Fibroblast of lung (primary cell): ENCODE measurements at regions not wholly inside any gene's neighbourhood (a gene's known extent, or its start where the extent isn't known, plus 50 kb on each side); places are given as distances from the start of the nearest gene placed in this dataset.

Experiments
- DNase-seq, 2 donors: peaks; one replicate each; pipeline versions ENCODE4 v3.0.0 to v3.0.0-alpha.2; 2010; ENCODE audit warnings: low read depth in 2 of 2
- H2AFZ ChIP-seq: 2 replicates; pipeline ENCODE4 v1.5.1; 2012; ENCODE audit warnings: low read length, control low read depth, inconsistent platforms
- H3K27ac ChIP-seq: 2 replicates; pipeline ENCODE4 v1.5.1; 2011; ENCODE audit warnings: low read length, control low read depth; ENCODE audit not compliant: insufficient read depth
- H3K27me3 ChIP-seq: 2 replicates; pipeline ENCODE4 v1.5.1; 2011; ENCODE audit warnings: mild to moderate bottlenecking, low read length; ENCODE audit not compliant: control insufficient read depth, insufficient read depth
- H3K36me3 ChIP-seq: 2 replicates; pipeline ENCODE4 v1.5.1; 2011; ENCODE audit warnings: low read length; ENCODE audit not compliant: control insufficient read depth, insufficient read depth
- H3K4me1 ChIP-seq: 2 replicates; pipeline ENCODE4 v1.5.1; 2011; ENCODE audit warnings: low read length; ENCODE audit not compliant: control insufficient read depth, insufficient read depth; ENCODE audit errors: extremely low read depth
- H3K4me2 ChIP-seq: 2 replicates; pipeline ENCODE4 v1.5.1; 2011; ENCODE audit warnings: low read length, control low read depth; ENCODE audit not compliant: insufficient read depth; ENCODE audit errors: extremely low read depth
- H3K4me3 ChIP-seq, 4 experiments: fragments of 200-600 bp in 1 of 4; sonication (generic) in 1 of 4; replicated peaks in 1 of 4; 2 replicates each; pipeline ENCODE4 v1.5.1; 2011 to 2016; ENCODE audit warnings: low read length in 4 of 4, low read depth in 3 of 4, mild to moderate bottlenecking in 3 of 4, control low read depth in 2 of 4, inconsistent platforms in 1 of 4, mixed read lengths in 1 of 4; ENCODE audit not compliant: insufficient read depth in 1 of 4; ENCODE audit errors: control extremely low read depth in 1 of 4
- H3K79me2 ChIP-seq: 2 replicates; pipeline ENCODE4 v1.5.1; 2012; ENCODE audit warnings: mild to moderate bottlenecking, low read length, inconsistent platforms; ENCODE audit not compliant: control insufficient read depth, insufficient read depth
- H3K9ac ChIP-seq: 2 replicates; pipeline ENCODE4 v1.5.1; 2011; ENCODE audit warnings: mild to moderate bottlenecking, low read length, control low read depth; ENCODE audit not compliant: insufficient read depth
- H3K9me3 ChIP-seq: 2 replicates; pipeline ENCODE4 v1.5.1; 2012; ENCODE audit warnings: low read depth, low read length; ENCODE audit not compliant: control insufficient read depth, insufficient read depth
- H4K20me1 ChIP-seq: 2 replicates; pipeline ENCODE4 v1.5.1; 2011; ENCODE audit warnings: low read length; ENCODE audit not compliant: control insufficient read depth, insufficient read depth; ENCODE audit errors: extremely low read depth
- EZH2 ChIP-seq: IDR thresholded peaks from 2 replicates; pipeline ENCODE4 v1.5.1; 2012; ENCODE audit warnings: low read length, control low read depth, mild to moderate bottlenecking; ENCODE audit errors: missing control alignments
- TF ChIP-seq, protein P1 (sequence below), 2 donors: IDR thresholded peaks in 1 of 2; conservative IDR thresholded peaks in 1 of 2; 1 replicate in 1 of 2; 2 replicates in 1 of 2; pipeline ENCODE4 v1.5.1; 2011 to 2012; ENCODE audit warnings: low read length in 2 of 2, control low read depth in 1 of 2, inconsistent platforms in 1 of 2, low read depth in 1 of 2, mild to moderate bottlenecking in 1 of 2

DNA sequence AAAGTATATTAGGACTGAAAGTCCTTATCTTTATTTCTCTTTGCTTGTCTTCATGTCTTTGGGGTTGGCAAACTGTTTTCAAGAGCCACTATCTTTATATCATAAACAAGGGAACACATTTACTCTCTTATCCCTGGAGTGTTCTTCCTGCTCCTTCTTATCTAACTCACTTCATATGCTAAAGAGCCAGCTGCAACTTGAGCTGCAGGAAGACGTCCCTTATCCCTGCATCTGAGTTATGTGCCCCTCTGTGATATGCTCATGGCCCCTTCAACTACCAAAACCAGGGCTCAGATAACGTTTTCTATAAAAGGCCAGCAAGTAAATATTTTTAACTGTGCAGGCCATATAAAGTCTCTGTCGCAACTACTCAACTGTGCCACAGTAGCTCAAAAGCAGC lies 137.0 kb upstream of the CRBN start:
- no peak overlapping the region for H3K4me2 ChIP-seq
- no peaks in the 10 kb centered on the region for H3K27me3 ChIP-seq
- H3K79me2 ChIP-seq = no peaks in the 10 kb centered on the region
- no peak for TF ChIP-seq EZH2
- H3K9me3 ChIP-seq = no peaks in the 10 kb centered on the region
- H4K20me1 ChIP-seq = no peaks in the 10 kb centered on the region
- H3K4me3 ChIP-seq = no peak overlapping the region
- H3K4me1 ChIP-seq = no peaks in the 10 kb centered on the region
- no peaks in the 10 kb centered on the region for H3K36me3 ChIP-seq
- H3K9ac ChIP-seq = no peak overlapping the region
- DNase-seq = no peak
- no peak overlapping the region for H2AFZ ChIP-seq
- H3K27ac ChIP-seq = no peak overlapping the region

DNA sequence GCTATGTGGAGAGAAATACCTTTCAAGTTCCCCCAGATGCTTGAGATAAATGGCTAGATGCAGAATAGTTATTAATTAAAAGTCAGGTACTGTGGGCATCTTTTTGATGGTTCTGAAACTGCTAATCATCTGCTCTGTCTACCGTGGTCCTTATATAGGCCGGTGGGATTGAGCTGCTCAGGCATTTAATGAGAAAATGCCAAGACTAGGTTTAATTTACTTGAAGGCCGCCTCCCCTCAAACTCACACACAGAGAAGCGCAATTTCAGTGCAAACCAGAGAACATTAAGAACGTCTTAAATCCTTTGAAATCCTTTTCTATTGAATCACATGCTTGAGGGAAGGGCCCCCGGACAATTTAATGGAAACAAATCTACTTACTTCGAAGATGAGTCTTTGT lies 136.4 kb upstream of the CRBN start:
- H3K4me3 ChIP-seq = no peak overlapping the region
- no peaks in the 10 kb centered on the region for H3K79me2 ChIP-seq
- no peak for TF ChIP-seq EZH2
- TF ChIP-seq, protein P1, sequence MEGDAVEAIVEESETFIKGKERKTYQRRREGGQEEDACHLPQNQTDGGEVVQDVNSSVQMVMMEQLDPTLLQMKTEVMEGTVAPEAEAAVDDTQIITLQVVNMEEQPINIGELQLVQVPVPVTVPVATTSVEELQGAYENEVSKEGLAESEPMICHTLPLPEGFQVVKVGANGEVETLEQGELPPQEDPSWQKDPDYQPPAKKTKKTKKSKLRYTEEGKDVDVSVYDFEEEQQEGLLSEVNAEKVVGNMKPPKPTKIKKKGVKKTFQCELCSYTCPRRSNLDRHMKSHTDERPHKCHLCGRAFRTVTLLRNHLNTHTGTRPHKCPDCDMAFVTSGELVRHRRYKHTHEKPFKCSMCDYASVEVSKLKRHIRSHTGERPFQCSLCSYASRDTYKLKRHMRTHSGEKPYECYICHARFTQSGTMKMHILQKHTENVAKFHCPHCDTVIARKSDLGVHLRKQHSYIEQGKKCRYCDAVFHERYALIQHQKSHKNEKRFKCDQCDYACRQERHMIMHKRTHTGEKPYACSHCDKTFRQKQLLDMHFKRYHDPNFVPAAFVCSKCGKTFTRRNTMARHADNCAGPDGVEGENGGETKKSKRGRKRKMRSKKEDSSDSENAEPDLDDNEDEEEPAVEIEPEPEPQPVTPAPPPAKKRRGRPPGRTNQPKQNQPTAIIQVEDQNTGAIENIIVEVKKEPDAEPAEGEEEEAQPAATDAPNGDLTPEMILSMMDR (conservative IDR thresholded peaks at IDR 0.05 in 1 of 2, IDR thresholded peaks at IDR 0.05 in 1 of 2; ENCODE audit: low read depth in 1 of 2, low read length in 2 of 2) = no peak
- H3K9me3 ChIP-seq = no peaks in the 10 kb centered on the region
- no peaks in the 10 kb centered on the region for H4K20me1 ChIP-seq
- H3K36me3 ChIP-seq = no peaks in the 10 kb centered on the region
- H3K4me2 ChIP-seq = no peak overlapping the region
- H2AFZ ChIP-seq = no peak overlapping the region
- DNase-seq = no peak
- no peak overlapping the region for H3K27ac ChIP-seq
- no peaks in the 10 kb centered on the region for H3K4me1 ChIP-seq
- no peaks in the 10 kb centered on the region for H3K27me3 ChIP-seq
- H3K9ac ChIP-seq = no peak overlapping the region

DNA sequence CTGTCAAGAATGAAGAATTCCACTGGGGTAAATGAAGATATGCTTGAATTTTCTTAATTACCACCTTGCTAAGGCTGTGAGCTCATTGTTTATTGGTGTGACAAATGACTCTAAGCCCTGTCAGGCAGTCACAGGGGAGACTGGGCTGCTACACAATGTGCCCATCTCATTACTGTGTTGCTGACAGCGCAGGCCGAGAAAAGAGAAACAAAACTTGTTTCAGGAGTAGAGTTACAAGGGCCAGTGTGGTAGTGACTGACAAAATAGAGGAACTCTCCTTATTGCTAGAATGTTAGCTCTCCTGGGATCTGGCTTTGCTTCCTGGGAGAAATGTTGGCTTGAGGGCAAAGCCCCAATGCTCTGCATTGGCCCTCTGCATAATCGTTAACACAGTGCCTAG lies 130.4 kb upstream of the CRBN start:
- TF ChIP-seq EZH2 = no peak
- DNase-seq = no peak
- H3K9ac ChIP-seq = no peak overlapping the region
- no peaks in the 10 kb centered on the region for H3K4me1 ChIP-seq
- H3K9me3 ChIP-seq = no peaks in the 10 kb centered on the region
- no peaks in the 10 kb centered on the region for H3K27me3 ChIP-seq
- no peaks in the 10 kb centered on the region for H4K20me1 ChIP-seq
- no peak overlapping the region for H2AFZ ChIP-seq
- H3K4me3 ChIP-seq = no peak overlapping the region
- no peaks in the 10 kb centered on the region for H3K79me2 ChIP-seq
- no peaks in the 10 kb centered on the region for H3K36me3 ChIP-seq
- H3K4me2 ChIP-seq = no peak overlapping the region
- no peak overlapping the region for H3K27ac ChIP-seq

DNA sequence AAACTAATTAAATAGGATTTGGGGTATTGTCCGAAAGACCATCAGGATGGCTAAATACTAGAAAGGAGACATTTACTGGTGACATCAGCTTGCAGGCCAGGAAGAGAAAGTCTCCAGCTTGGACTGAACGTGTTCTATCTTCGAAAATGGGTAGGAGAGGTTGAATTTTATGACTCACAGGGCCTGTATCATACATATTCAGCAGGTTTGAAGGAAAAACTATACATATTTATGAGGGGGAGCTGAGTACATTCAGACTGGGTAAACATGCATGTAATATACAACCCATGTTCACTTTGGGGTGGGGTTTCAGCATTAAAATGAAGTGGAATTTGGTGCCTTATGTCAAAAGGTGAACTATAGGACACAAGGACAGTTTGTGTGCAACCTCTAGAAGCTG lies 129.3 kb upstream of the CRBN start:
- TF ChIP-seq, protein P1 (conservative IDR thresholded peaks at IDR 0.05 in 1 of 2, IDR thresholded peaks at IDR 0.05 in 1 of 2; ENCODE audit: low read depth in 1 of 2, low read length in 2 of 2) = no peak
- TF ChIP-seq EZH2 = no peak
- no peaks in the 10 kb centered on the region for H3K4me1 ChIP-seq
- no peak overlapping the region for H3K4me3 ChIP-seq
- no peaks in the 10 kb centered on the region for H4K20me1 ChIP-seq
- H3K36me3 ChIP-seq = no peaks in the 10 kb centered on the region
- no peak overlapping the region for H2AFZ ChIP-seq
- no peaks in the 10 kb centered on the region for H3K9me3 ChIP-seq
- no peaks in the 10 kb centered on the region for H3K27me3 ChIP-seq
- no peak overlapping the region for H3K9ac ChIP-seq
- no peak for DNase-seq
- H3K4me2 ChIP-seq = no peak overlapping the region
- H3K27ac ChIP-seq = no peak overlapping the region
- no peaks in the 10 kb centered on the region for H3K79me2 ChIP-seq
